ENCODE measurements at regions not wholly inside any gene's neighbourhood (a gene's known extent, or its start where the extent isn't known, plus 50 kb on each side); places are given as distances from the start of the nearest gene placed in this dataset.

GRCh38 chr1:34361781-34362357 is 185.2 kb downstream of the C1orf94 start:
- ChIA-PET CTCF (ENCODE audit: partially characterized antibody) (no interaction called here), POLR2A (ENCODE audit: partially characterized antibody) (no interaction called here)
- DNase-seq, result no peak
- H3K27ac Mint-ChIP-seq, result no peak overlapping the region
- H3K36me3 ChIP-seq (ENCODE audit: insufficient read depth, low read length), result no peaks in the 10 kb centered on the region
- no peaks in the 10 kb centered on the region for H3K9me3 ChIP-seq (ENCODE audit: control insufficient read depth in 1 of 2, low read length in 2 of 2)
- no peaks in the 10 kb centered on the region for H3K4me1 Mint-ChIP-seq
- intact Hi-C loops (cut with micrococcal nuclease), result no loop called here
- peaks cover 7% of the 10 kb centered on the region for H3K27me3 ChIP-seq (ENCODE audit: insufficient read depth, low read length)
- H3K9me3 Mint-ChIP-seq, result peaks cover 0 to 6% (median under 1%) of the 10 kb centered on the region in 8 donors
- H3K4me3 ChIP-seq (ENCODE audit: low read length in 2 of 2), result no peak overlapping the region
- H3K4me3 Mint-ChIP-seq, result no peak overlapping the region
- H3K27ac ChIP-seq (ENCODE audit: low read depth, low read length), result no peak overlapping the region
- no peaks in the 10 kb centered on the region for H3K36me3 Mint-ChIP-seq
- no peaks in the 10 kb centered on the region for H3K4me1 ChIP-seq (ENCODE audit: insufficient read depth, low read length)
- peaks cover 22 to 41% of the 10 kb centered on the region in 2 donors for H3K27me3 Mint-ChIP-seq

- intact Hi-C loops (cut with micrococcal nuclease), result no loop called here
- no peak overlapping the region for H3K4me3 Mint-ChIP-seq
Measured at GRCh38 chr1:34362949-34363348, 186.2 kb downstream of the C1orf94 start.

GRCh38 chr1:34363447-34363846 is 186.7 kb downstream of the C1orf94 start:
- H3K27ac Mint-ChIP-seq, result no peak overlapping the region
- no peak overlapping the region for H3K27ac ChIP-seq (ENCODE audit: low read depth, low read length)
- no peaks in the 10 kb centered on the region for H3K9me3 ChIP-seq (ENCODE audit: control insufficient read depth in 1 of 2, low read length in 2 of 2)
- no peak for DNase-seq
- ChIA-PET POLR2A (ENCODE audit: partially characterized antibody) (no interaction called here), CTCF (ENCODE audit: partially characterized antibody) (no interaction called here)
- peaks cover 4% of the 10 kb centered on the region for H3K27me3 ChIP-seq (ENCODE audit: insufficient read depth, low read length)
- H3K4me1 Mint-ChIP-seq, result no peaks in the 10 kb centered on the region
- H3K36me3 ChIP-seq (ENCODE audit: insufficient read depth, low read length), result no peaks in the 10 kb centered on the region
- H3K4me3 ChIP-seq (ENCODE audit: low read length in 2 of 2), result no peak overlapping the region
- H3K27me3 Mint-ChIP-seq, result peaks cover 14 to 33% of the 10 kb centered on the region in 2 donors
- peaks cover 0 to 6% (median under 1%) of the 10 kb centered on the region in 8 donors for H3K9me3 Mint-ChIP-seq
- intact Hi-C loops (cut with micrococcal nuclease), result no loop called here
- H3K4me1 ChIP-seq (ENCODE audit: insufficient read depth, low read length), result no peaks in the 10 kb centered on the region
- H3K36me3 Mint-ChIP-seq, result no peaks in the 10 kb centered on the region
- H3K4me3 Mint-ChIP-seq, result no peak overlapping the region

More at GRCh38 chr1:34362949-34363348, 186.2 kb downstream of the C1orf94 start:
- Histone ChIP-seq H3K27me3 (ENCODE audit: insufficient read depth, low read length) (peaks cover 4% of the 10 kb centered on the region), H3K9me3 (ENCODE audit: control insufficient read depth in 1 of 2, low read length in 2 of 2) (no peaks in the 10 kb centered on the region), H3K27ac (ENCODE audit: low read depth, low read length) (no peak overlapping the region), H3K36me3 (ENCODE audit: insufficient read depth, low read length) (no peaks in the 10 kb centered on the region), H3K4me3 (ENCODE audit: low read length in 2 of 2) (no peak overlapping the region), H3K4me1 (ENCODE audit: insufficient read depth, low read length) (no peaks in the 10 kb centered on the region)
- no peaks in the 10 kb centered on the region for H3K4me1 Mint-ChIP-seq
- H3K27me3 Mint-ChIP-seq, result peaks cover 19 to 34% of the 10 kb centered on the region in 2 donors
- CTCF ChIA-PET (ENCODE audit: partially characterized antibody), result no interaction called here
- no peaks in the 10 kb centered on the region for H3K36me3 Mint-ChIP-seq
- DNase-seq, result no peak
- H3K27ac Mint-ChIP-seq, result no peak overlapping the region
- peaks cover 0 to 6% (median under 1%) of the 10 kb centered on the region in 8 donors for H3K9me3 Mint-ChIP-seq
- POLR2A ChIA-PET (ENCODE audit: partially characterized antibody), result no interaction called here

GRCh38 chr1:34363915-34364314 is 187.2 kb downstream of the C1orf94 start:
- CTCF ChIA-PET (ENCODE audit: partially characterized antibody), result no interaction called here
- H3K4me1 ChIP-seq (ENCODE audit: insufficient read depth, low read length), result no peaks in the 10 kb centered on the region
- peaks cover 4% of the 10 kb centered on the region for H3K27me3 ChIP-seq (ENCODE audit: insufficient read depth, low read length)
- H3K36me3 Mint-ChIP-seq, result no peaks in the 10 kb centered on the region
- peaks cover 0 to 6% (median under 1%) of the 10 kb centered on the region in 8 donors for H3K9me3 Mint-ChIP-seq
- intact Hi-C loops (cut with micrococcal nuclease), result no loop called here
- H3K27ac ChIP-seq (ENCODE audit: low read depth, low read length), result no peak overlapping the region
- DNase-seq, result no peak
- H3K9me3 ChIP-seq (ENCODE audit: control insufficient read depth in 1 of 2, low read length in 2 of 2), result no peaks in the 10 kb centered on the region
- POLR2A ChIA-PET (ENCODE audit: partially characterized antibody), result no interaction called here
- H3K4me1 Mint-ChIP-seq, result no peaks in the 10 kb centered on the region
- H3K27ac Mint-ChIP-seq, result no peak overlapping the region
- H3K4me3 Mint-ChIP-seq, result no peak overlapping the region
- no peaks in the 10 kb centered on the region for H3K36me3 ChIP-seq (ENCODE audit: insufficient read depth, low read length)
- H3K27me3 Mint-ChIP-seq, result peaks cover 14 to 34% of the 10 kb centered on the region in 2 donors
- H3K4me3 ChIP-seq (ENCODE audit: low read length in 2 of 2), result no peak overlapping the region

GRCh38 chr1:34364376-34364775 is 187.7 kb downstream of the C1orf94 start:
- peaks cover 0 to 6% (median under 1%) of the 10 kb centered on the region in 8 donors for H3K9me3 Mint-ChIP-seq
- H3K36me3 ChIP-seq (ENCODE audit: insufficient read depth, low read length), result no peaks in the 10 kb centered on the region
- no peak overlapping the region for H3K27ac Mint-ChIP-seq
- H3K27ac ChIP-seq (ENCODE audit: low read depth, low read length), result no peak overlapping the region
- no peak for DNase-seq
- no peaks in the 10 kb centered on the region for H3K36me3 Mint-ChIP-seq
- ChIA-PET CTCF (ENCODE audit: partially characterized antibody) (no interaction called here), POLR2A (ENCODE audit: partially characterized antibody) (no interaction called here)
- H3K4me3 ChIP-seq (ENCODE audit: low read length in 2 of 2), result no peak overlapping the region
- H3K27me3 Mint-ChIP-seq, result peaks cover 14 to 34% of the 10 kb centered on the region in 2 donors
- H3K27me3 ChIP-seq (ENCODE audit: insufficient read depth, low read length), result peaks cover 4% of the 10 kb centered on the region
- intact Hi-C loops (cut with micrococcal nuclease), result no loop called here
- no peaks in the 10 kb centered on the region for H3K9me3 ChIP-seq (ENCODE audit: control insufficient read depth in 1 of 2, low read length in 2 of 2)
- no peaks in the 10 kb centered on the region for H3K4me1 Mint-ChIP-seq
- no peaks in the 10 kb centered on the region for H3K4me1 ChIP-seq (ENCODE audit: insufficient read depth, low read length)
- no peak overlapping the region for H3K4me3 Mint-ChIP-seq

GRCh38 chr1:34365295-34365694 is 188.6 kb downstream of the C1orf94 start:
- intact Hi-C loops (cut with micrococcal nuclease), result no loop called here
- ChIA-PET CTCF (ENCODE audit: partially characterized antibody) (no interaction called here), POLR2A (ENCODE audit: partially characterized antibody) (no interaction called here)
- no peaks in the 10 kb centered on the region for H3K9me3 ChIP-seq (ENCODE audit: control insufficient read depth in 1 of 2, low read length in 2 of 2)
- no peak overlapping the region for H3K4me3 ChIP-seq (ENCODE audit: low read length in 2 of 2)
- no peak overlapping the region for H3K27ac Mint-ChIP-seq
- H3K9me3 Mint-ChIP-seq, result peaks cover 0 to 6% (median under 1%) of the 10 kb centered on the region in 8 donors
- H3K36me3 Mint-ChIP-seq, result no peaks in the 10 kb centered on the region
- no peaks in the 10 kb centered on the region for H3K4me1 Mint-ChIP-seq
- no peak overlapping the region for H3K27ac ChIP-seq (ENCODE audit: low read depth, low read length)
- H3K4me3 Mint-ChIP-seq, result peak overlapping the region in 1 of 8 donors; percentile 52
- H3K27me3 Mint-ChIP-seq, result peaks cover 9 to 25% of the 10 kb centered on the region in 2 donors
- no peak for DNase-seq
- peaks cover 4% of the 10 kb centered on the region for H3K27me3 ChIP-seq (ENCODE audit: insufficient read depth, low read length)
- no peaks in the 10 kb centered on the region for H3K36me3 ChIP-seq (ENCODE audit: insufficient read depth, low read length)
- no peaks in the 10 kb centered on the region for H3K4me1 ChIP-seq (ENCODE audit: insufficient read depth, low read length)

- no peaks in the 10 kb centered on the region for H3K4me1 Mint-ChIP-seq
- no peak overlapping the region for H3K4me3 Mint-ChIP-seq
- peak in 1 of 5 donors; percentile 6 for DNase-seq
- peaks cover 8 to 20% of the 10 kb centered on the region in 2 donors for H3K27me3 Mint-ChIP-seq
- ChIA-PET CTCF (ENCODE audit: partially characterized antibody) (no interaction called here), POLR2A (ENCODE audit: partially characterized antibody) (no interaction called here)
- H3K27me3 ChIP-seq (ENCODE audit: insufficient read depth, low read length), result peaks cover 4% of the 10 kb centered on the region
- H3K4me1 ChIP-seq (ENCODE audit: insufficient read depth, low read length), result no peaks in the 10 kb centered on the region
- no peak overlapping the region for H3K4me3 ChIP-seq (ENCODE audit: low read length in 2 of 2)
- H3K36me3 ChIP-seq (ENCODE audit: insufficient read depth, low read length), result no peaks in the 10 kb centered on the region
- no peaks in the 10 kb centered on the region for H3K9me3 ChIP-seq (ENCODE audit: control insufficient read depth in 1 of 2, low read length in 2 of 2)
- no peaks in the 10 kb centered on the region for H3K36me3 Mint-ChIP-seq
- intact Hi-C loops (cut with micrococcal nuclease), result no loop called here
- H3K27ac Mint-ChIP-seq, result no peak overlapping the region
- H3K9me3 Mint-ChIP-seq, result peaks cover 0 to 6% (median under 1%) of the 10 kb centered on the region in 8 donors
- H3K27ac ChIP-seq (ENCODE audit: low read depth, low read length), result no peak overlapping the region
Measured at GRCh38 chr1:34366875-34367624, 190.3 kb downstream of the C1orf94 start.

Data from CD4-positive, alpha-beta memory T cell (primary cell).